PC-3 (cell line): ENCODE measurements at regions not wholly inside any gene's neighbourhood (a gene's known extent, or its start where the extent isn't known, plus 50 kb on each side); places are given as distances from the start of the nearest gene placed in this dataset.

Experiments used
- EZH2 ChIP-seq: fragments of 300-600 bp; sonication (generic); IDR thresholded peaks from one replicate; pipeline ENCODE4 v1.6.1; 2017; ENCODE audit warnings: antibody characterized with exemption, mild to moderate bottlenecking, low read length; ENCODE audit not compliant: unreplicated experiment
- TF ChIP-seq, protein P1 (sequence below): fragments of 300-600 bp; sonication (generic); conservative IDR thresholded peaks from 2 replicates; pipeline ENCODE4 v1.5.1; 2017; ENCODE audit warnings: antibody characterized with exemption, low read depth, mild to moderate bottlenecking, low read length

DNA sequence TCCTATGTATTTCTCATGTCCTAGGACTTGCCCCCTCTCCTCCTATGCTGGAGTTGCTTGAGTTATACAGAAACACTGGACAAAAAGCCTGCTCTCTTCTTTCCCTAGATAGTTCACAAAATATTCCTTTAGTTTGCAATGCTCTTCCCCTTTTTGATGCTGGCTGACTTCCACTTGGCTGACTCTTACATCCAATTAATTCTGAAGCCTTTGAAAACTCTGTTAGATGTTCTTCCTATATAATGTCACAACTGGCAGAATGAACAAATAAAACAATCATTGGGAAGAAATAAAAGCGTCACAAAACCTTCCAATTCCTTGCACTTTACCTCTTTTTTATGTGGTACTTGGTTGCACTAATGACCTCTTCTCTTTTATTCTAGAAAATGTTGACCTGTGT lies 253.8 kb upstream of the CITED2 start:
- TF ChIP-seq, protein P1, sequence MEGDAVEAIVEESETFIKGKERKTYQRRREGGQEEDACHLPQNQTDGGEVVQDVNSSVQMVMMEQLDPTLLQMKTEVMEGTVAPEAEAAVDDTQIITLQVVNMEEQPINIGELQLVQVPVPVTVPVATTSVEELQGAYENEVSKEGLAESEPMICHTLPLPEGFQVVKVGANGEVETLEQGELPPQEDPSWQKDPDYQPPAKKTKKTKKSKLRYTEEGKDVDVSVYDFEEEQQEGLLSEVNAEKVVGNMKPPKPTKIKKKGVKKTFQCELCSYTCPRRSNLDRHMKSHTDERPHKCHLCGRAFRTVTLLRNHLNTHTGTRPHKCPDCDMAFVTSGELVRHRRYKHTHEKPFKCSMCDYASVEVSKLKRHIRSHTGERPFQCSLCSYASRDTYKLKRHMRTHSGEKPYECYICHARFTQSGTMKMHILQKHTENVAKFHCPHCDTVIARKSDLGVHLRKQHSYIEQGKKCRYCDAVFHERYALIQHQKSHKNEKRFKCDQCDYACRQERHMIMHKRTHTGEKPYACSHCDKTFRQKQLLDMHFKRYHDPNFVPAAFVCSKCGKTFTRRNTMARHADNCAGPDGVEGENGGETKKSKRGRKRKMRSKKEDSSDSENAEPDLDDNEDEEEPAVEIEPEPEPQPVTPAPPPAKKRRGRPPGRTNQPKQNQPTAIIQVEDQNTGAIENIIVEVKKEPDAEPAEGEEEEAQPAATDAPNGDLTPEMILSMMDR, result no peak
- no peak for TF ChIP-seq EZH2
